ENCODE measurements at regions not wholly inside any gene's neighbourhood (a gene's known extent, or its start where the extent isn't known, plus 50 kb on each side); places are given as distances from the start of the nearest gene placed in this dataset.
A peak's percentile ranks its signal among the peaks of the same experiment; 100 is the strongest.
"Not testable (repeated sequence)": the region's sequence is repeated elsewhere in the genome, so short reads cannot be mapped to it uniquely, and the experiment has no call there.

- peak; percentile 47 for ATAC-seq
These were observed 1373.8 kb upstream of the DEFB115 start for GRCh38 chr20:29883514-29884219.

GRCh38 chr20:29884322-29884721 is 1373.1 kb upstream of the DEFB115 start:
- ATAC-seq: not testable (repeated sequence)

GRCh38 chr20:29885282-29886185 is 1371.9 kb upstream of the DEFB115 start:
- not testable (repeated sequence) for ATAC-seq

- ATAC-seq: not testable (repeated sequence)
These were observed 1365.9 kb upstream of the DEFB115 start for GRCh38 chr20:29891555-29891954.
